ENCODE measurements at regions not wholly inside any gene's neighbourhood (a gene's known extent, or its start where the extent isn't known, plus 50 kb on each side); places are given as distances from the start of the nearest gene placed in this dataset.

- H4K20me1 ChIP-seq (ENCODE audit: low read length): no peaks in the 10 kb centered on the region
- TF ChIP-seq EZH2 (IDR thresholded peaks at IDR 0.05; ENCODE audit: low read length, unreplicated experiment): no peak
- TF ChIP-seq EZH2phosphoT487 (IDR thresholded peaks at IDR 0.05; ENCODE audit: borderline replicate concordance, low read length): no peak
- no peak for TF ChIP-seq CTCF (conservative IDR thresholded peaks at IDR 0.05; ENCODE audit: low read depth, low read length)
- ATAC-seq (no peak), DNase-seq (no peak)
- CTCF ChIA-PET: no interaction called here
- intact Hi-C loops (cut with micrococcal nuclease): no loop called here
- no peaks in the 10 kb centered on the region for H3K79me2 ChIP-seq (ENCODE audit: low read length)
- BruUV-seq (replicated peaks): no TSS peak
- no peaks in the 10 kb centered on the region for H3K36me3 ChIP-seq (ENCODE audit: low read depth, low read length)
- peaks cover 39% of the 10 kb centered on the region; the same call in 1 of the 2 replicates for H3K27me3 ChIP-seq (ENCODE audit: low read length)
- no peak overlapping the region for H3K9ac ChIP-seq (ENCODE audit: low read length)
- H3K4me1 ChIP-seq (ENCODE audit: insufficient read depth, low read length): no peaks in the 10 kb centered on the region
- H3F3A ChIP-seq (ENCODE audit: low read length, unreplicated experiment): no peaks in the 10 kb centered on the region
- H2AFZ ChIP-seq (ENCODE audit: low read length): no peak overlapping the region
- H3K4me3 ChIP-seq (ENCODE audit: low read length): no peak overlapping the region
- no peak overlapping the region for H3K27ac ChIP-seq (ENCODE audit: low read length)
- POLR2A ChIA-PET (ENCODE audit: unreplicated experiment): no interaction called here
- no peak overlapping the region for H3K4me2 ChIP-seq (ENCODE audit: low read length)
- no peaks in the 10 kb centered on the region for H3K9me3 ChIP-seq (ENCODE audit: low read length)
- H3K9me2 ChIP-seq (replicated peaks; ENCODE audit: low read length): no peaks in the 10 kb centered on the region
These were observed 150.3 kb upstream of the PRKD1 start for GRCh38 chr14:30077946-30078345.

- Histone ChIP-seq H3K36me3 (ENCODE audit: low read depth, low read length) (no peaks in the 10 kb centered on the region), H3F3A (ENCODE audit: low read length, unreplicated experiment) (no peaks in the 10 kb centered on the region), H3K9me2 (replicated peaks; ENCODE audit: low read length) (no peaks in the 10 kb centered on the region), H3K27ac (ENCODE audit: low read length) (no peak overlapping the region), H3K4me3 (ENCODE audit: low read length) (no peak overlapping the region), H3K9ac (ENCODE audit: low read length) (no peak overlapping the region), H4K20me1 (ENCODE audit: low read length) (no peaks in the 10 kb centered on the region), H3K9me3 (ENCODE audit: low read length) (no peaks in the 10 kb centered on the region), H2AFZ (ENCODE audit: low read length) (no peak overlapping the region), H3K4me2 (ENCODE audit: low read length) (no peak overlapping the region), H3K4me1 (ENCODE audit: insufficient read depth, low read length) (no peaks in the 10 kb centered on the region), H3K79me2 (ENCODE audit: low read length) (no peaks in the 10 kb centered on the region), H3K27me3 (ENCODE audit: low read length) (peaks cover 43% of the 10 kb centered on the region; the same call in 1 of the 2 replicates)
- ChIA-PET CTCF (no interaction called here), POLR2A (ENCODE audit: unreplicated experiment) (no interaction called here)
- BruUV-seq (replicated peaks): no TSS peak
- intact Hi-C loops (cut with micrococcal nuclease): no loop called here
- TF ChIP-seq EZH2 (IDR thresholded peaks at IDR 0.05; ENCODE audit: low read length, unreplicated experiment) (no peak), EZH2phosphoT487 (IDR thresholded peaks at IDR 0.05; ENCODE audit: borderline replicate concordance, low read length) (no peak), CTCF (conservative IDR thresholded peaks at IDR 0.05; ENCODE audit: low read depth, low read length) (no peak)
- ATAC-seq (no peak), DNase-seq (no peak)
These were observed 151.3 kb upstream of the PRKD1 start for GRCh38 chr14:30078811-30079402.

- H3K79me2 ChIP-seq (ENCODE audit: low read length): no peaks in the 10 kb centered on the region
- H3F3A ChIP-seq (ENCODE audit: low read length, unreplicated experiment): no peaks in the 10 kb centered on the region
- no peak overlapping the region for H3K9ac ChIP-seq (ENCODE audit: low read length)
- H3K4me2 ChIP-seq (ENCODE audit: low read length): no peak overlapping the region
- no peak overlapping the region for H3K27ac ChIP-seq (ENCODE audit: low read length)
- intact Hi-C loops (cut with micrococcal nuclease): no loop called here
- DNase-seq: no peak
- no peaks in the 10 kb centered on the region for H3K9me3 ChIP-seq (ENCODE audit: low read length)
- no peak overlapping the region for H3K4me3 ChIP-seq (ENCODE audit: low read length)
- peaks cover 31% of the 10 kb centered on the region; the same call in 1 of the 2 replicates for H3K27me3 ChIP-seq (ENCODE audit: low read length)
- TF ChIP-seq EZH2phosphoT487 (IDR thresholded peaks at IDR 0.05; ENCODE audit: borderline replicate concordance, low read length) (no peak), CTCF (conservative IDR thresholded peaks at IDR 0.05; ENCODE audit: low read depth, low read length) (no peak)
- POLR2A ChIA-PET (ENCODE audit: unreplicated experiment): no interaction called here
- ATAC-seq: no peak
- no peak overlapping the region for H2AFZ ChIP-seq (ENCODE audit: low read length)
- H3K36me3 ChIP-seq (ENCODE audit: low read depth, low read length): no peaks in the 10 kb centered on the region
- no TSS peak for BruUV-seq (replicated peaks)
- no peaks in the 10 kb centered on the region for H3K4me1 ChIP-seq (ENCODE audit: insufficient read depth, low read length)
- no peaks in the 10 kb centered on the region for H4K20me1 ChIP-seq (ENCODE audit: low read length)
- no peaks in the 10 kb centered on the region for H3K9me2 ChIP-seq (replicated peaks; ENCODE audit: low read length)
- CTCF ChIA-PET: no interaction called here
These were observed 154.8 kb upstream of the PRKD1 start for GRCh38 chr14:30082486-30082885.
